HCT116 (cell line): ENCODE measurements at regions not wholly inside any gene's neighbourhood (a gene's known extent, or its start where the extent isn't known, plus 50 kb on each side); places are given as distances from the start of the nearest gene placed in this dataset.

Experiments
- CTCF ChIP-seq, 3 experiments: fragments of 200-600 bp in 1 of 3; sonication (generic) in 1 of 3; IDR thresholded peaks in 2 of 3; conservative IDR thresholded peaks in 1 of 3; 2 replicates each; pipeline ENCODE4 v1.5.1; 2012 to 2017; ENCODE audit warnings: low read depth in 2 of 3, low read length in 2 of 3, antibody characterized with exemption in 1 of 3, borderline replicate concordance in 1 of 3, control low read depth in 1 of 3, mild to moderate bottlenecking in 1 of 3, mixed read lengths in 1 of 3, mixed run types in 1 of 3, moderate library complexity in 1 of 3; ENCODE audit not compliant: insufficient read depth in 1 of 3
- EZH2 ChIP-seq: fragments of 200-600 bp; sonication (generic); IDR thresholded peaks from 2 replicates; pipeline ENCODE4 v1.6.1; 2017; ENCODE audit warnings: antibody characterized with exemption, mixed run types
- POLR2A ChIP-seq: IDR thresholded peaks from 2 replicates; pipeline ENCODE4 v1.7.0; 2011; ENCODE audit warnings: borderline replicate concordance; ENCODE audit not compliant: insufficient read depth, insufficient read length; ENCODE audit errors: extremely low read depth
- POLR2AphosphoS5 ChIP-seq: IDR thresholded peaks from 2 replicates; pipeline ENCODE4 v1.6.1; 2011; ENCODE audit warnings: mild to moderate bottlenecking, low read depth, low read length, moderate library complexity
- RAD21 ChIP-seq: IDR thresholded peaks from 2 replicates; pipeline ENCODE4 v1.6.1; 2012; ENCODE audit warnings: low read depth, mild to moderate bottlenecking
- REST ChIP-seq: IDR thresholded peaks from 2 replicates; pipeline ENCODE4 v1.6.1; 2012; ENCODE audit warnings: low read depth
- SIN3A ChIP-seq: IDR thresholded peaks from 2 replicates; pipeline ENCODE4 v1.6.1; 2012; ENCODE audit warnings: low read depth
- SP1 ChIP-seq: IDR thresholded peaks from 2 replicates; pipeline ENCODE4 v1.6.1; 2012; ENCODE audit warnings: low read depth
- YY1 ChIP-seq: IDR thresholded peaks from 2 replicates; pipeline ENCODE4 v1.6.1; 2011; ENCODE audit warnings: low read length, low read depth, moderate library complexity, mild to moderate bottlenecking; ENCODE audit not compliant: insufficient replicate concordance; ENCODE audit errors: extremely low read depth
- ZBTB33 ChIP-seq: IDR thresholded peaks from 2 replicates; pipeline ENCODE4 v1.6.1; 2011; ENCODE audit warnings: mild to moderate bottlenecking, low read length, moderate library complexity; ENCODE audit not compliant: insufficient replicate concordance; ENCODE audit errors: extremely low read depth
- TF ChIP-seq, protein P1 (sequence below): IDR thresholded peaks from 2 replicates; pipeline ENCODE4 v1.6.1; 2012

DNA sequence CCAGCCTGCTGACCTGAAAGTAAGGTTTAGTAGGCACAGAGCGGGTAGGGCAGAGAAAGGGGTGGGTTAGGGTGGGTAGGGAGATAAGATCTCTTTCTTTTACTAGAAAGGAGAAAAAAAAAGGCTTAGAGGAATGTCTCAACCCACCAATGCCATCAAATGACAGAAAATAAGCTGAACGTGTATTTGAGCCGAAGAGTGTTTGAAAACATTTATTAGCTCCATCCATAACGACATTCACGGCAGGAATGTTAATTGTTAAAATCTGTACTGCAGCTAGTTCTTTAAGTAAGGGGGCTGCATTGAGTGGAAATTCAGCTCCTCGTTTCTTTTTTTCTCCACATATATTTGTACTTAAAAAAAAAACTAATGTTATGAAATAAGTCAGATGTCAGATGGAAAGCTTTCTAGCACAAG is 63.7 kb upstream of the ARID5B start:
- TF ChIP-seq YY1 (no peak), POLR2AphosphoS5 (no peak), CTCF (IDR thresholded peaks at IDR 0.05 in 2 of 3, conservative IDR thresholded peaks at IDR 0.05 in 1 of 3; ENCODE audit: borderline replicate concordance in 1 of 3, insufficient read depth in 1 of 3, low read depth in 2 of 3, low read length in 2 of 3) (no peak), ZBTB33 (no peak), SIN3A (no peak), POLR2A (no peak), SP1 (no peak), RAD21 (no peak), EZH2 (no peak), REST (no peak)
- TF ChIP-seq, protein P1, sequence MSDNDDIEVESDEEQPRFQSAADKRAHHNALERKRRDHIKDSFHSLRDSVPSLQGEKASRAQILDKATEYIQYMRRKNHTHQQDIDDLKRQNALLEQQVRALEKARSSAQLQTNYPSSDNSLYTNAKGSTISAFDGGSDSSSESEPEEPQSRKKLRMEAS, result no peak
